ENCODE measurements at regions not wholly inside any gene's neighbourhood (a gene's known extent, or its start where the extent isn't known, plus 50 kb on each side); places are given as distances from the start of the nearest gene placed in this dataset.

GRCh38 chr4:167383291-167383690, 149.0 kb upstream of the SPOCK3 start:
- no peak overlapping the region for H3K27ac ChIP-seq
- no peak for DNase-seq (ENCODE audit: low spot score)
- no peak for TF ChIP-seq CTCF (IDR thresholded peaks at IDR 0.05)
- no peak overlapping the region for H3K4me3 ChIP-seq

GRCh38 chr4:167397586-167397985, 163.3 kb upstream of the SPOCK3 start:
- Histone ChIP-seq H3K27ac (no peak overlapping the region), H3K4me3 (no peak overlapping the region)
- TF ChIP-seq CTCF (IDR thresholded peaks at IDR 0.05) = no peak
- no peak for DNase-seq (ENCODE audit: low spot score)

GRCh38 chr4:167399201-167399600, 164.9 kb upstream of the SPOCK3 start:
- no peak for TF ChIP-seq CTCF (IDR thresholded peaks at IDR 0.05)
- H3K27ac ChIP-seq = no peak overlapping the region
- no peak for DNase-seq (ENCODE audit: low spot score)
- H3K4me3 ChIP-seq = no peak overlapping the region

- H3K27ac ChIP-seq = no peak overlapping the region
- no peak for DNase-seq (ENCODE audit: low spot score)
- TF ChIP-seq CTCF (IDR thresholded peaks at IDR 0.05) = no peak
- H3K4me3 ChIP-seq = no peak overlapping the region
Measured at GRCh38 chr4:167406181-167406580, 171.9 kb upstream of the SPOCK3 start.

GRCh38 chr4:167415461-167415860, 181.2 kb upstream of the SPOCK3 start:
- Histone ChIP-seq H3K4me3 (no peak overlapping the region), H3K27ac (no peak overlapping the region)
- TF ChIP-seq CTCF (IDR thresholded peaks at IDR 0.05) = no peak
- DNase-seq (ENCODE audit: low spot score) = no peak

GRCh38 chr4:167419468-167420140, 185.3 kb upstream of the SPOCK3 start:
- DNase-seq (ENCODE audit: low spot score) = no peak
- Histone ChIP-seq H3K4me3 (no peak overlapping the region), H3K27ac (no peak overlapping the region)
- TF ChIP-seq CTCF (IDR thresholded peaks at IDR 0.05) = no peak

- Histone ChIP-seq H3K27ac (no peak overlapping the region), H3K4me3 (no peak overlapping the region)
- TF ChIP-seq CTCF (IDR thresholded peaks at IDR 0.05) = no peak
- DNase-seq (ENCODE audit: low spot score) = no peak
Measured at GRCh38 chr4:167421201-167421600, 186.9 kb upstream of the SPOCK3 start.

Data from coronary artery (tissue), 2 donors.